Erythroblast (primary cell): ENCODE measurements at regions not wholly inside any gene's neighbourhood (a gene's known extent, or its start where the extent isn't known, plus 50 kb on each side); places are given as distances from the start of the nearest gene placed in this dataset.

ENCODE experiments used
- GATA1 ChIP-seq: IDR thresholded peaks from 2 replicates; pipeline ENCODE4 v1.6.1; 2011; ENCODE audit warnings: low read depth, mild to moderate bottlenecking, control low read depth, low read length, moderate library complexity
- POLR2A ChIP-seq: IDR thresholded peaks from 2 replicates; pipeline ENCODE4 v1.6.1; 2011; ENCODE audit warnings: mild to moderate bottlenecking, low read length

GRCh38 chr3:146814601-146815315 is 209.6 kb upstream of the PLSCR5 start:
- TF ChIP-seq POLR2A (no peak), GATA1 (no peak)
